ENCODE measurements at regions not wholly inside any gene's neighbourhood (a gene's known extent, or its start where the extent isn't known, plus 50 kb on each side); places are given as distances from the start of the nearest gene placed in this dataset.

DNA sequence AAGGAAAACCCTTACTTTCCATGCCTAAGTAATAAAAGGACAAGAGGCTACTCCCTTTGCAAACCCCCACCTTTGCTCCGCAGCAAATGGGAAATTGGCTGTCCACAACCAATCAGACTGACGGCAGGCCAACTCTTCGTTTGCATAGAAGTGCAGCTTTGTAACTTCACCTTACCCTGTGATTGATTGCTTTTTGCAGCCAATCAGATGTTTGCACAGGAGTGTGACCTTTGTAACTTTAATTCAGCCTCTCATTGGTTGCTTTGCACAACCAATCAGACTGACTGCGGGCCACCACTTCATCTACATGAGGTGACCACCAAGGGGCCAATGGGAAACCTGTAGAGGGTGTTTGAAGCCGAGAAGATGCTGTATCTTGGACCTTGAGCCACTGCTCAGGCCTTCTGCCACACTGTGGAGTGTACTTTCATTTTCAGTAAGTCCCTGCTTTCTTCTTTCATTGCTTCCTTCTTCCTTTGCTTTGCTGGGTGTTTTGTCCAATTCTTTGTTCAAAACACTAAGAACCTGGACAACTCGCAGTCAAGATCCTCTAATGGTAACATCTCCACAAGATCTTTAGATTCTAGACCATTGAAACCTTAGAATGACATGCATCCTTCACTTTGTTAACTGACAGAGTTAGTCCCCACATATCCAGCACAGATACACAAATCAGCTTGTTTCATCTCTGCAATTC is 51.3 kb upstream of the FREM1 start:
- DNase-seq = no peak

DNA sequence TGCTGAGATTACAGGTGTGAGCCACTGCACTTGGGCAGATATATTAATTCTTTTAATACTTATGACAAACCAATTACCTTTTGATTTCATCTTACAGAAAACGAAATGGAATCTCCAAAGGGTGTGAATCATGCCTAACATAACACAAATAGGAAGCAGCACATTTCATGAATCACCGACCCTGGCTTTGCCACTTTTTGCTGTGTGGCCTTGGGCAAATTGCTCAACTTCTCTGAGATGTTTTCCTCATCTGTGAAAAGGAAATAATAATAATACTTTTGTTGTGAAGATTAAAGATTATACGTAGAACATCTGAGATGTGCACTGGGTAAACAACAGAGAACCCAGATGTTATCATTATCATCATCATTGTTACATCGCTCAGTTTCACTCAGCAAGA is 50.7 kb upstream of the FREM1 start:
- no peak for DNase-seq

Measured in NCI-H1092 treated with DMSO at 0.1 percent for 48 hours (cell line).